Mesenchymal stem cell (in vitro differentiated cells and primary cell): ENCODE measurements at regions not wholly inside any gene's neighbourhood (a gene's known extent, or its start where the extent isn't known, plus 50 kb on each side); places are given as distances from the start of the nearest gene placed in this dataset.

Source experiments
- DNase-seq: peaks from one replicate; pipeline ENCODE4 v3.0.0-alpha.2; 2013
- H2AFZ ChIP-seq: one replicate; pipeline ENCODE4 v1.6.1; 2013; ENCODE audit warnings: low read depth, mild to moderate bottlenecking, control low read depth, inconsistent platforms, low read length, moderate library complexity
- H2AK5ac ChIP-seq: 2 replicates; pipeline ENCODE4 v1.6.1; 2013; ENCODE audit warnings: low read length, moderate library complexity, mild to moderate bottlenecking, inconsistent platforms; ENCODE audit not compliant: severe bottlenecking
- H2BK120ac ChIP-seq: one replicate; pipeline ENCODE4 v1.6.1; 2013; ENCODE audit warnings: low read depth, mild to moderate bottlenecking, inconsistent platforms, low read length, moderate library complexity
- H2BK12ac ChIP-seq, 2 experiments: one replicate each; pipeline ENCODE4 v1.6.1; 2013; ENCODE audit warnings: inconsistent platforms in 2 of 2, low read length in 2 of 2, mild to moderate bottlenecking in 2 of 2, moderate library complexity in 2 of 2, control low read depth in 1 of 2
- H2BK15ac ChIP-seq: one replicate; pipeline ENCODE4 v1.6.1; 2013; ENCODE audit warnings: mild to moderate bottlenecking, low read depth, inconsistent platforms; ENCODE audit not compliant: poor library complexity, severe bottlenecking
- H2BK5ac ChIP-seq: 2 replicates; pipeline ENCODE4 v1.6.1; 2013; ENCODE audit warnings: low read depth, mild to moderate bottlenecking, low read length, control low read depth, inconsistent platforms; ENCODE audit not compliant: poor library complexity, severe bottlenecking
- H3K14ac ChIP-seq, 2 experiments: one replicate each; pipeline ENCODE4 v1.6.1; 2013; ENCODE audit warnings: inconsistent platforms in 2 of 2, low read length in 2 of 2, control low read depth in 1 of 2, mild to moderate bottlenecking in 1 of 2, moderate library complexity in 1 of 2
- H3K18ac ChIP-seq, 2 experiments: one replicate each; pipeline ENCODE4 v1.6.1; 2013; ENCODE audit warnings: inconsistent platforms in 2 of 2, low read length in 2 of 2, control low read depth in 1 of 2, low read depth in 1 of 2, mild to moderate bottlenecking in 1 of 2
- H3K23ac ChIP-seq, 2 experiments: one replicate each; pipeline ENCODE4 v1.6.1; 2013; ENCODE audit warnings: inconsistent platforms in 2 of 2, low read length in 2 of 2, mild to moderate bottlenecking in 2 of 2, moderate library complexity in 2 of 2, control low read depth in 1 of 2
- H3K27ac ChIP-seq: 2 replicates; pipeline ENCODE4 v1.5.1; 2013; ENCODE audit warnings: mild to moderate bottlenecking, moderate library complexity, low read length, control low read depth, inconsistent platforms; ENCODE audit not compliant: poor library complexity, severe bottlenecking
- H3K27me3 ChIP-seq, 2 experiments: 2 replicates each; pipeline versions ENCODE4 v1.6.1 to v1.7.0; 2013; ENCODE audit warnings: low read length in 2 of 2, mild to moderate bottlenecking in 2 of 2, moderate library complexity in 2 of 2, control low read depth in 1 of 2, inconsistent platforms in 1 of 2; ENCODE audit not compliant: control insufficient read depth in 1 of 2, insufficient read depth in 1 of 2
- H3K36me3 ChIP-seq, 2 experiments: 2 replicates each; pipeline versions ENCODE4 v1.6.1 to v1.7.0; 2013; ENCODE audit warnings: low read length in 2 of 2, control low read depth in 1 of 2, inconsistent platforms in 1 of 2, low read depth in 1 of 2, mild to moderate bottlenecking in 1 of 2; ENCODE audit not compliant: insufficient read depth in 2 of 2, control insufficient read depth in 1 of 2
- H3K4ac ChIP-seq, 2 experiments: one replicate each; pipeline ENCODE4 v1.6.1; 2013; ENCODE audit warnings: inconsistent platforms in 2 of 2, low read length in 2 of 2, mild to moderate bottlenecking in 2 of 2, moderate library complexity in 2 of 2, control low read depth in 1 of 2, low read depth in 1 of 2
- H3K4me1 ChIP-seq: 2 replicates; pipeline ENCODE4 v1.6.1; 2013; ENCODE audit warnings: low read depth, low read length, control low read depth; ENCODE audit not compliant: control insufficient read depth, insufficient read depth
- H3K4me2 ChIP-seq: 2 replicates; pipeline ENCODE4 v1.6.1; 2013; ENCODE audit warnings: low read length, mild to moderate bottlenecking, inconsistent platforms; ENCODE audit not compliant: poor library complexity, severe bottlenecking
- H3K4me3 ChIP-seq, 2 experiments: 2 replicates each; pipeline versions ENCODE4 v1.5.1 to v1.7.0; 2013; ENCODE audit warnings: low read length in 2 of 2, mild to moderate bottlenecking in 2 of 2, control low read depth in 1 of 2, low read depth in 1 of 2; ENCODE audit not compliant: insufficient read depth in 1 of 2
- H3K79me1 ChIP-seq: replicated peaks from 2 replicates; pipeline ENCODE4 v1.6.1; 2013; ENCODE audit warnings: mild to moderate bottlenecking, control low read depth, low read length, inconsistent platforms; ENCODE audit not compliant: poor library complexity, severe bottlenecking
- H3K9ac ChIP-seq: 2 replicates; pipeline ENCODE4 v1.7.0; 2013; ENCODE audit warnings: mild to moderate bottlenecking, low read length, moderate library complexity
- H3K9me3 ChIP-seq: 2 replicates; pipeline ENCODE4 v1.7.0; 2013; ENCODE audit warnings: mild to moderate bottlenecking, low read length; ENCODE audit not compliant: control insufficient read depth
- H4K8ac ChIP-seq: one replicate; pipeline ENCODE4 v1.6.1; 2013; ENCODE audit warnings: inconsistent platforms, mild to moderate bottlenecking, low read length, moderate library complexity
- H4K91ac ChIP-seq: one replicate; pipeline ENCODE4 v1.6.1; 2013; ENCODE audit warnings: mild to moderate bottlenecking, low read length, inconsistent platforms
- WGBS: methylation state at CpG from one replicate; pipeline ENCODE4 v1.1.7; 2013; ENCODE audit warnings: mixed read lengths; 5-methylcytosine and 5-hydroxymethylcytosine counted together

- H2BK120ac ChIP-seq, result no peak overlapping the region
- no peak for DNase-seq
- WGBS, result 73% methylated on average over 1 of the region's 1 CpG
- no peak overlapping the region for H2BK5ac ChIP-seq
- H3K27ac ChIP-seq, result no peak overlapping the region
- H3K4me2 ChIP-seq, result no peak overlapping the region
- H3K4me1 ChIP-seq, result no peaks in the 10 kb centered on the region
- H3K18ac ChIP-seq, result no peak overlapping the region
- no peak overlapping the region for H3K4ac ChIP-seq
- no peaks in the 10 kb centered on the region for H3K36me3 ChIP-seq
- H2BK15ac ChIP-seq, result no peak overlapping the region
- no peak overlapping the region for H2AK5ac ChIP-seq
- H4K8ac ChIP-seq, result no peak overlapping the region
- no peak overlapping the region for H3K9ac ChIP-seq
- H2BK12ac ChIP-seq, result no peak overlapping the region
- H3K79me1 ChIP-seq, result no peaks in the 10 kb centered on the region
- no peak overlapping the region for H3K4me3 ChIP-seq
- no peak overlapping the region for H2AFZ ChIP-seq
- H3K14ac ChIP-seq, result no peak overlapping the region
- peaks cover 7% of the 10 kb centered on the region for H3K9me3 ChIP-seq
- H3K27me3 ChIP-seq, result peaks cover 0 to 7% of the 10 kb centered on the region in 2 experiments
- H3K23ac ChIP-seq, result no peak overlapping the region
- no peak overlapping the region for H4K91ac ChIP-seq
Measured at GRCh38 chr12:127767656-127768055, 499.3 kb upstream of the TMEM132C start.

- Histone ChIP-seq H3K79me1 (no peaks in the 10 kb centered on the region), H3K9me3 (no peaks in the 10 kb centered on the region), H3K27ac (no peak overlapping the region), H3K18ac (no peak overlapping the region), H2BK5ac (no peak overlapping the region), H3K23ac (no peak overlapping the region), H2AFZ (no peak overlapping the region), H3K4ac (no peak overlapping the region), H3K4me3 (no peak overlapping the region), H2BK120ac (no peak overlapping the region), H2BK15ac (no peak overlapping the region), H3K4me2 (no peak overlapping the region), H2AK5ac (no peak overlapping the region), H3K14ac (no peak overlapping the region), H3K27me3 (peaks cover 0 to 7% of the 10 kb centered on the region in 2 experiments), H3K9ac (no peak overlapping the region), H4K8ac (no peak overlapping the region), H3K4me1 (no peaks in the 10 kb centered on the region), H4K91ac (no peak overlapping the region), H3K36me3 (no peaks in the 10 kb centered on the region), H2BK12ac (no peak overlapping the region)
- 72% methylated on average over 8 of the region's 8 CpGs for WGBS
- DNase-seq, result no peak
Measured at GRCh38 chr12:127770118-127770517, 496.9 kb upstream of the TMEM132C start.

GRCh38 chr12:127771546-127771945, 495.4 kb upstream of the TMEM132C start:
- H3K9me3 ChIP-seq, result no peaks in the 10 kb centered on the region
- H2BK5ac ChIP-seq, result no peak overlapping the region
- no peak overlapping the region for H3K23ac ChIP-seq
- DNase-seq, result no peak
- WGBS, result 49% methylated on average over 3 of the region's 3 CpGs
- H3K18ac ChIP-seq, result no peak overlapping the region
- no peak overlapping the region for H2BK15ac ChIP-seq
- no peak overlapping the region for H4K91ac ChIP-seq
- no peak overlapping the region for H2AK5ac ChIP-seq
- H3K9ac ChIP-seq, result no peak overlapping the region
- H3K79me1 ChIP-seq, result no peaks in the 10 kb centered on the region
- no peaks in the 10 kb centered on the region for H3K36me3 ChIP-seq
- H3K4me1 ChIP-seq, result no peaks in the 10 kb centered on the region
- H2AFZ ChIP-seq, result no peak overlapping the region
- no peak overlapping the region for H3K4ac ChIP-seq
- H3K27me3 ChIP-seq, result peaks cover 0 to 7% of the 10 kb centered on the region in 2 experiments
- no peak overlapping the region for H2BK120ac ChIP-seq
- no peak overlapping the region for H4K8ac ChIP-seq
- H3K4me2 ChIP-seq, result no peak overlapping the region
- no peak overlapping the region for H3K4me3 ChIP-seq
- H3K27ac ChIP-seq, result no peak overlapping the region
- no peak overlapping the region for H2BK12ac ChIP-seq
- H3K14ac ChIP-seq, result no peak overlapping the region

GRCh38 chr12:127773520-127773919, 493.4 kb upstream of the TMEM132C start:
- H2AFZ ChIP-seq, result no peak overlapping the region
- no peak overlapping the region for H2BK15ac ChIP-seq
- H3K23ac ChIP-seq, result no peak overlapping the region
- H3K18ac ChIP-seq, result no peak overlapping the region
- no peaks in the 10 kb centered on the region for H3K36me3 ChIP-seq
- no peak overlapping the region for H3K14ac ChIP-seq
- 42% methylated on average over 6 of the region's 6 CpGs for WGBS
- H3K4me3 ChIP-seq, result no peak overlapping the region
- no peak overlapping the region for H2BK120ac ChIP-seq
- no peak overlapping the region for H4K8ac ChIP-seq
- H3K27ac ChIP-seq, result no peak overlapping the region
- no peak overlapping the region for H2BK5ac ChIP-seq
- no peak overlapping the region for H3K4me2 ChIP-seq
- peaks cover 0 to 7% of the 10 kb centered on the region in 2 experiments for H3K27me3 ChIP-seq
- no peaks in the 10 kb centered on the region for H3K79me1 ChIP-seq
- H4K91ac ChIP-seq, result no peak overlapping the region
- no peak overlapping the region for H3K9ac ChIP-seq
- DNase-seq, result no peak
- H2BK12ac ChIP-seq, result no peak overlapping the region
- H3K9me3 ChIP-seq, result no peaks in the 10 kb centered on the region
- no peak overlapping the region for H2AK5ac ChIP-seq
- H3K4me1 ChIP-seq, result no peaks in the 10 kb centered on the region
- H3K4ac ChIP-seq, result no peak overlapping the region
